HG03064 (cell line): ENCODE measurements at regions not wholly inside any gene's neighbourhood (a gene's known extent, or its start where the extent isn't known, plus 50 kb on each side); places are given as distances from the start of the nearest gene placed in this dataset.
"Not testable (repeated sequence)": the region's sequence is repeated elsewhere in the genome, so short reads cannot be mapped to it uniquely, and the experiment has no call there.

ENCODE experiments used
- ATAC-seq: cut with Tn5 transposase; IDR thresholded peaks from one replicate; pipeline ENCODE4 v1.9.1; 2021; ENCODE audit warnings: low read depth; ENCODE audit not compliant: unreplicated experiment

GRCh38 chr4:155478336-155478835 is 101.6 kb upstream of the MAP9 start:
- no peak for ATAC-seq

GRCh38 chr4:155474758-155475157 is 98.0 kb upstream of the MAP9 start:
- ATAC-seq, result no peak

DNA sequence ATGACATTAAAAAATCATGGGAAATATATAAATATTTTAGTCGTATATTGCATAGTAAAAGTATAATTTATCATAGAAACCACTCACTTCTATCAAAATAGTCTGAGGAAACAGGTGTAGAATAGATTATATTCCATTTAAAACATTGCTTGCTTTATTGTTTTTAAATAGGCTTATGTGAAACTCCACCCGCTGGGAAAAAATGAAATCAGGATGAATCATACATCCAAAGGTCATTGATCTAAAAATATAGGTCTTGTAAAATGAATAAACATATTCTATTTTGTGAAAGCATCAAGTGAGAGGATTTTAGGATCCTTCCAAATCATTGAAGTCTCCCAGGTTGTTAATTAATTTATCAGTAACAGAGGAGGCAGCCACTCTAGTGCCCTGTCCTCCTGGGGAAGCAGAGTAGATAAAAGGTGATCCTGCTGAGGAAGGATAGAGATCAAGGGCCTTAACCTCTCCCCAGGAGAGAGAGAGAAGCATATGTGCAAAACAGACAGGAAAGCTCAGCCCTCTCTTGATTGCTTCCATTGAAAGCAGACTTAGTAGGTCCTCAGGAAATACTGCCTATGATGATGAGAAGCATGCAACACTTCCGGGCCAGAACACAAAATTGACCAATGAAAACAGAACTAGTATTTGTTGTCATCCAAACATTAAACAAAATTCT is 96.8 kb upstream of the MAP9 start:
- ATAC-seq, result no peak

- no peak for ATAC-seq
These were observed 91.5 kb upstream of the MAP9 start for GRCh38 chr4:155468282-155468681.

DNA sequence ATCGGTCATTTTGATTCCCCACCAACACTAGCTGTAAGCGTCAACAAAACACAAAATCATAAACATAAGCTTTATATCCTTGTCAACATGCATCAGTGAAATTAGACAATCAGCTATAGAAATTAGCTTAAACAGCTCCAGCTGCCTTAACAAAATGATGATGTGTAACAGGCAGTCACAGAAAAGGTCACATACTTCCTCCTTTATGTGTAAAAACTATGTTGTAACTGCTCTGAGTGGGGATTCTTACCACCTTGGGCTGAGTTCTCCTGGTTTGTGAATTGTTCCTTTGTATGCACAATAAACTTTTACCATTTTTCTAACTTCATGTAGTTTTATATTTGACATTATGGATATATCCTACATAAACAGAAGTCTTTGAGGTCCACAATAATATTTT is 73.9 kb upstream of the MAP9 start:
- ATAC-seq, result no peak

DNA sequence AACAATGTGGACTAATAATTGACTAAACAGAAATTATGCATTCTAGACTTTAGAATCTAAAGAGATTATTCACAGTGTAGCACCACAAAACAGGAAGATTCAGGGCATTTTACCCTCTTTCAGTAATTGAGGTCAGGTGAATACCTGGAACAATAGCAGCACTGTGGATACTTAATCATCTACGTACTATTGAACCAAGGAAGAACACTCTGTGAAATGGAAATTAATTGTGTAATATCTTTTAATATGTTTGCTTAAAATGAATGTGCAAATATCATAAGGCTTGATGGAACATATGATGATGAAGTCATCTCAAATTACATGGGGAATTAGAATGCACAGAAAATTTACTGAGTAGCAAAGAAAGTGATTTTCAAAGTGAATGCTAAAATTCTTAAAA is 68.5 kb upstream of the MAP9 start:
- no peak for ATAC-seq

DNA sequence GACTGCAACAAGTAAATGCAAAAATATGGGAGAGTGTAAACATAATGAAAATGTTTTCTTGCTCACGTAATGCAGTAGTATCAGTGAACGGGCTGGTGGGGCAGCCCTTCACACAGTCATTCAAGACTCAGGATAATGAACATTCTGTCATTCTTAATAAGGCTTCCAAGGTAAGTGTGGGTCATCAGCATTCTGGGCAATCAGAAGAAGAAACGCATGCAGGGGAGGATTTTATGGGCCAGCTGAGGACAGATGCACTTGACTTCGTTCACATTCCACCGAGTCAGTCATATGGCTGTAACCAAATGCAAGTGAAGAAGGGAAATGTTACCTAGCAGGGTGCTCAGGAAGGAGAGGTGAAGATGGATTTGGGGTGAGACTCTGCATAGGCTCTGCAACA is 68.0 kb upstream of the MAP9 start:
- no peak for ATAC-seq

- no peak for ATAC-seq
These were observed 65.7 kb upstream of the MAP9 start for GRCh38 chr4:155442267-155443105.

GRCh38 chr4:155441475-155441874 is 64.7 kb upstream of the MAP9 start:
- no peak for ATAC-seq

- not testable (repeated sequence) for ATAC-seq
These were observed 63.0 kb upstream of the MAP9 start for GRCh38 chr4:155439760-155440159.

- ATAC-seq, result no peak
These were observed 58.1 kb upstream of the MAP9 start for GRCh38 chr4:155434904-155435303.

- no peak for ATAC-seq
These were observed 57.6 kb upstream of the MAP9 start for GRCh38 chr4:155434366-155434765.

DNA sequence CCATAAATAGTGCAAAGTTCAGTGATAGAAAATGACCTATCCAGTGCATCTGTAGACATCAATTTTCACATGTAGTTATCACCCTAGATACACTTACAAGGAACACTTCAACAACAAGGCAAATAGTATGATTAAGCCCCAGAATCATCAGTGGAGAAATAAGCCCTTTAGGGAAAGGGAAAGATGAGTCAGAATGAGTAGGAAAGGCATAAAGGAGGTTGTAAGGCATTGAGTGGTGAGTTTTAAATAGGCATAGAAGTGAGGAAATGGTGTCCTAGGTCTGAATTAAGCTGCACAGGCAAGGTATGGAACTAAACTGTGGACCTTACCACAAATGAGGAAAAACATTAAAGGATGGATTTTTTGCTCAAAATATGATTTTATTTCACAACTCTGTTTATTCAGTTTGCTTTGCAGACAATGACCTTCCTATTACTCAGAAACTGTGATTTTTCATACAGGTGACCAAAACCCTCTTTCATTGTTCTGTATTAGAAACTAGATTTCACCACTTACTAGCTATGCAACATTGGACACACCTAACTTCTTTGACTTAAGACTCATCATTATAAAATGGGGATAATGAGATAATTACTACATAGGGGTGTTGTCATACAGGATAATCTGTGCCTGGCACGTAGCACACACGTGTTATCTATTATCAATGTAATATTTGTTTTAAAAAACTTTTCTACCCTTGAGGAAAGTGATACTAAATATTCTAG is 57.0 kb upstream of the MAP9 start:
- ATAC-seq, result no peak

DNA sequence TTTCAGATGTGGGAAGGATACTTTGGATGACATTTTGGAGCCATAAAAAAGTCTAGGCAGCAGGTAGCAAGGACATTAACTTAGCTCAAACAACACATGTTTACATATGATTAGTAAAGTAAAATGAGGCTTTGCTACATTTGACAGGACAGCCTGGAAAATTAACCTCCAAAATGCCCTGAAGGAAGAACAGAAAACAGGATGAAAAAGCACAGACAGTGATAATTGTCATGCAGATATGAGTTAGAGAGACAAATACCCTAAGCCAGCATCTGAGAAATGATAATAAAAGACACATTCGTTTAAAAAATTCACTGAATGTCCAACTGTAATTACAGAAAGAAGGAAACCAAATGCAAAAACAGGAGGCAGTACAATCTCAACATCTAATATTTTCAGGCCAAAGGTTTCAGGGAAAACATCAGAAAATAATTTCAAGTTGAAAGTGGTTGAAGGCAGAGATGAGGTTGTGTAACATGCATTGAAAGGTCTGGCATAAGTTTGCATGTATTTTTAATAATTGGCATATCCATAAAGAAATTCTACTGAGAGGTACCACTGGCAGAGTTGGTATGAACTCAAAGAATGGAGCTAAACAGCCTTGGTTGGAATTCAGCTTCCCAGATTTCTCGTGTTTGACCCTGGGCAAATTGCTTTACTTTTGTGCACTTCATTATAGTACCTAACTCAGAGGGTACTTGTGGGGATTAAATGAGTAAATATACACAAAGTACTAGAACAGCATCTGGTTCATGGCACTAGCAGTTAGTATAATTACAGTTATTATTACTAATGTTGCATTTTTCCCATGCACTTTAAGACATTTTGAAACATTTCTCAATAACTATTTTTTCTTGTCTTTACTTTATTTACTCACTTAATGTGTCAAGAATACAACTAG is 54.4 kb upstream of the MAP9 start:
- no peak for ATAC-seq

DNA sequence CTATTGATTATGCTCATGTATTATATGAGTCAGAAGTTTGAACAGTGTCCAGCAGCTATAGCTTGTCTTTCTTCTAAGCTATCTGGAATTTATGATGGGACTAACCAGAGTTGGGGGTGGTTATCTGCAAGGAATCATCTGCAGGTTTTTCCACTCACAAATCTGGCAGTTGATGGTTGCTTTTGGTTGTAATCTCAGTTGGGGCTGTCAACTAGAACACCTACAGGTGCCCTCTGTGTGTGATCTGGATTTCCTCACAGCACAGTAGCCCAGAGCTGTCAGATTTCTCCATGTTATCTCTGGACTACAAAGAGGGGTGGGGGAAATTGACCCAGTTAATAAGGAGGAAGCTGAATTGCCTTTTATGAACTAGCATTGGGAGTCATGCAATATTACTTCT is 51.4 kb upstream of the MAP9 start:
- no peak for ATAC-seq

DNA sequence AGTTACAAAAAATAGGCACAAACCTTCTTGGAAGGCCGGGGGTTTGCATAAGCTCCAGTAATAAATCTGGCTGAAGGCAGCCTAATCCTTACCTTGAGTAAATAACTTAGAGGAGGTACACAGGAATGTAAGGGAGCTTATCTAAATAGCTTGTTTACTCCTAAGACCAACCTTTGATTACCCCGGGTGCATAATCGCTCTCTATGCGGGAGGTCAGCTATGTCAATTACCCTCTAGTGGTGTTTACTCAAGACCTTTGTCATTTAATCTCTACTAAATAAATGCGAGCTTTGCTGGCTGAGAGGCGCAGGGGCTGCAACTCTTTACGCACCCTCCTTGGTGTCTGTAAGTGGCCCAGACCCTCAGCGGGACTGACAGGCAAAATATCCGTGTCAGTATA is 50.2 kb upstream of the MAP9 start:
- ATAC-seq, result no peak
